ENCODE measurements at regions not wholly inside any gene's neighbourhood (a gene's known extent, or its start where the extent isn't known, plus 50 kb on each side); places are given as distances from the start of the nearest gene placed in this dataset.
A peak's percentile ranks its signal among the peaks of the same experiment; 100 is the strongest.
"Not testable (repeated sequence)": the region's sequence is repeated elsewhere in the genome, so short reads cannot be mapped to it uniquely, and the experiment has no call there.

DNA sequence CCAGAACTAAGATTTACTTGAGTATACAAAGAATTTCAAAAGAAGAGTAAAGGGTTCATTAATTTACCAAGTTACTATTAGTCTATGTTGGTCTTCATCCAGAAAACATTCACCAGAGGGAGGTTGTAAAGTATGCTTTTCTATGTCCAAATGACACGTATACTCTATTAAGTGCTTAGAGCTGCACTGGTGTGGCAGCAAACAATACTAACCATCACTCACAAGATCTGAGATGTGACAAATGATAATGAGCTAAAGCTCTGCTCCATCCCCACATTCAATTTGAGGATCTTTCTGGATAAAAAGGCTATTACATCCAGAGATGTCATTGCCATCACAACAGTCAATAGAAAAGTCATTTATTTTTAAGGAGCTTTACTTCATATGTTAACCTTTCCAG, 926.5 kb upstream of the KLHL29 start:
- DNase-seq (ENCODE audit: low read depth, low spot score) = no peak

DNA sequence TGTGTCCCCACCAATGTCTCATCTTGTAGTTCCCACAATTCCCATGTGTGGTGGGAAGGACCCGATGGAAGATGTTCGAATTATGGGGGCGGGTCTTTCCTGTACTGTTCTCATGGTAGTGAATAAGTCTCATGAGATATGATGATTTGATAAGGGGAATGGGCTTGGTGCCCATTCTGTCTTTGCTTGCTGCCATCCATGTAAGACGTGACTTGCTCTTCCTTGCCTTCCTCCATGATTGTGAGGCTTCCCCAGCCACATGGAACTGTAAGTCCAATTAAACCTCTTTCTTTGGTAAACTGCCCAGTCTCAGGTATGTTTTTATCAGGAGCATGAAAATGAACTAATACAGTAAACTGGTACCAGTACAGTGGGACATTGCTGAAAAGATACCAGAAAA, 909.9 kb upstream of the KLHL29 start:
- DNase-seq (ENCODE audit: low read depth, low spot score) = not testable (repeated sequence)

DNA sequence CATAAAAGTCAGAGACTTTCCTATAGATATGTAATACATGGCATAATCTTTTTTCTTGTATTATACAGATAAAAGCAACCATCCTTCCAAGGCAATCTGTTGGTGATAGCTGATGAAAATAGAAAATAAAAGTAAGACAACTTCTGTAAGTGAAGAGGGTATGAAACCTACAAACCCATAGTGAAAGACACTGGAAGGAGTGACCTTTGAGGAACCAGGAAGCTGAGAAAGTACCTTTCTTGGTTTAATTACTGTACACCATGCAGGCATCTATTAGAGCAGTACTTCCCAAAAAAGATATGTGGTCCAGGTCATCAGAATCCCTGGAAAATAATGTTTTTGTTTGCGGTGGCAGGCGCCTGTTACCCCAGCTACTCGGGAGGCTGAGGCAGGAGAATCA, 906.6 kb upstream of the KLHL29 start:
- no peak for DNase-seq (ENCODE audit: low read depth, low spot score)

DNA sequence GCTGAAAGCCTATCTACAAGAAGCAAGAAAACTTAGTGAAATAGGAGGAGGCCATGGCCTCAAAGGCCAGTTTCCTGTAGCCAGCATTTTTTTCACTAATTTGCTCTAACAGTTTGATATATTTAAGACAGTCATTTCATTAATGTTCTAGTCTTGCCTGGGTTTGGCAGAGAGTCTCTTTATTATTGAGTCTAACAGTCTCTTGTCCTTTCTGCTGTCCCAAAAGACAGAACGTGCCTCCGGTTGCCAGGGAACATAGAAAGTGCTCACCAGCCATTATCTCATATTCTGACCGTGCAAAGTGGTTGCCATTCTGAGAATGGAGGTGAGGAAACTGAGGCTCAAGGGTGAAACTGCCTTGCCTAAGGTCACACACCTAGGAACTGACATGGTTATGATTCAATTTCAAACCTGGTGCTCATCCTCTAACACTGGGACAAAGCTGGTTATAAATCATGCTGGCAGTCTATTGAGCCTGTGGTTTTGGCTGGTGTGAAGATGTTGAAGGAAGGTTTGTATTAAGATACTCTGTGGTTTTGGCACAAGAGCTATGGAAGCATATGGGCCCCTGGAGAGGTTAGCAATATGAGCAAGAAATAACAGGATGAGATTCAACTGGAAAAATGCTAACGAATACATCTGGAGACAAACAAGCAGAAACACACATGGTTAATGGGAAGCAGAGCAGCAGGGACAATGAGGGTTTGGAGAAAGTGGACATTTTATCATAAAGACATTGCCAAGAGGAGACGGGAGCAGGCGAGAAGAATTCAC, 903.3 kb upstream of the KLHL29 start:
- no peak for DNase-seq (ENCODE audit: low read depth, low spot score)

DNA sequence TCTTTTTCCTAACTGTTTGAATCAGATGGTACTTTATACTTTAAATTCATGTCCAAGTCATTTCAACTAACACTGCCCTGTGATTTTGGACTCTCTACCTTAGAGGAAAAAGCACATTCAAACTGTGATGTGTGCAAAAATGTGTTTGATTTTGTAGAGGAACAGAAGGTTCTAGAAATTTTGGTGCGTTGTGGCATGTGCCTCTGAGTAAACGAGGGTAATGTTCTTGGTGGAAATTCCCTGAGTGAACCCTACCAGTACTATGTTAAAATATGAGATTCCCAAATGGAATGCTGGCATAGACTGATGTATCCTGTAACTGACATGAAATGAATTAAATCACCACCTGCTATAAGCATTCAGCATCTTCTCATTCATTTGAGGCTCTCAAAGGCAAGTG, 901.9 kb upstream of the KLHL29 start:
- no peak for DNase-seq (ENCODE audit: low read depth, low spot score)

DNA sequence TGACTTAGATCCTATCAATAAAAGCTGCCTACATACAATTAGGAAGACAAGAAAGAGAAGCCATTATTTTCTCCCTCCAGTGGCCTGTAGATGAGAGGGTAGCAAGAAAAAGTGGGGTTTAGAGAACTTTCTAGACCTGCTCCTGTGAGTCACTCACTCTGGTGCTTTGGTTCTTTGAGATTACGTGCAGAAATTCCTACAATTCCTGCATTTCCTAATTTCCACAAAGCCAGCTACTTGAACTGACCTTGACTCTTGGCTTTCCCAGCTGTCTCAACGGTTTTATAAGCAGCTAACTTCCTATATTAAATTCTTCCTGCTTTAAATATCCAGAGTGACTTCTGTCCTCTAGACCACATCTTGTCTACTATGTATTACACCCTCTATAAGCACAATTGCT, 899.5 kb upstream of the KLHL29 start:
- DNase-seq (ENCODE audit: low read depth, low spot score) = peak; percentile 17

DNA sequence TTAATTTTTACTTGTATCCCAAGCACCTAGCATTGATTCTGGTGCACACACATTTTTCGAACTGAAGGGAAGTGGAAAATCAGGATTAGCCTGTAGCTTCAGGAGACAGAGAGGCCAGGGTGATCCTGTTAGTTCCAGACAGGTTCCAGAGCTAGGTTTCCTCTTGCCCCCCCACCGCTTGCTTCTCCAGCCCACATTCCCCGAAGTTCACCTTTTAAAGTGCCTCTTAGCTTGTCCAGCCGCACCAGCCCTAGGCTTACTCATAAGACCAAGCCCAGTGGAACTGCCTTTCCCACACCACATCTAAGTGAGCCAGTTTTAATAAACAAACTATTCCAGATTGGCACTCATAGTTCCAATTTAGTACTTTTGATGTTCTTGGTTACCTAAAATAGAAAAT, 898.6 kb upstream of the KLHL29 start:
- peak; percentile 81 for DNase-seq (ENCODE audit: low read depth, low spot score)

DNA sequence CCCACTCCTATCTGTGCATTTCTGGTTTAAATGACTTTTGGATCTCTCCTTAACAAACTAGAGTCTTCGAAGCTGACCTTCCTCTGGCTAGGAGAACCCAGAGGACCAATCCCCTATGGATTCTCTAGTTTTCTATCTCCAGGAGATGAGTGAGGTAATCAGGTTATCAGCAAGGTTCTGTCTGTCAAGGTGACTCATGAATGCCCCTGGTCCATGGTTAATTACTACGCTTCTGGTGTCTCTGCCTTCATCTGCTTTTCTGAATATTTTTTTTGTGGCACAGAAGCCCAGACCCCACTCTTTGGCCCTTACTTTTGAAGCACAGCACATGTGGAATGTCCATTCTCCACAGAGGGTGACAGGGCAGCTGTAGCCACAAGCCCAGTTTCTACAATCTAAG, 897.9 kb upstream of the KLHL29 start:
- no peak for DNase-seq (ENCODE audit: low read depth, low spot score)

DNA sequence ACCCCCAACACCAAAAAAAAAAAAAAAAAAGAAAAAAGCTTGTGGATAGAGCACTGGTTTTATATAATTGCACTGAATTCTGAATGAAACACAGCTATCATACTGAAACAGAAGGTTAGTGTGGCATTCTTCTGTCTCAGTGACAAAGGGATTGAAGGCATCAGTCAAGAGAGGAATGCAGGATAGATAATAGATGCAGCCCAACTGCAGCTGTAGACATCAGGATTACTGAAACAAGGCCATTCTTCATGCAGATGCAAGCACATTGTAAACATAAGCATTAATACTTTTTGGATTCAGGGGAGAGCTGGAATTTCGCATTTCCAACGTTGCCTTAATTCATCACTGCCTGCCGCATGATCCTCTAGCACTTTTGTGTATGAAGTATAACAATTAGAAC, 897.4 kb upstream of the KLHL29 start:
- DNase-seq (ENCODE audit: low read depth, low spot score) = no peak

DNA sequence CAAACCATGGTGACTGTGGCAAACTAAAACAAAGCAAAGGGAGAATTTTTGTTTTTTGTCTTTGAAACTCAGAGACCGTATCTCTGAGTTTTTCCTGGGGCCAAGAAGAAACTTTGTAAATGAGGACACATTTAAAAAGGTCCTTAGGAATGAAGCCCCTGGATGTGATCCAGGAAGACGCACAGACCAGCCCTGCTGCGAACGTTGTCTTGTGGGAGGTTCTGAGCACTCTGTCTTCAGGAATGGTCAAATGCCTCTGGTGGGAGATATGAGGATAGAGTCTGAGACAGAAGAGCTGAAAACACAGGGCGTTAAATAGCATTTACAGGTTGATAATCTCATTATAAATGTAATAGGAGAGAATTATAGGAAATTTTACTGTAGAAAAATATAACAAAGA, 893.5 kb upstream of the KLHL29 start:
- DNase-seq (ENCODE audit: low read depth, low spot score) = no peak

DNA sequence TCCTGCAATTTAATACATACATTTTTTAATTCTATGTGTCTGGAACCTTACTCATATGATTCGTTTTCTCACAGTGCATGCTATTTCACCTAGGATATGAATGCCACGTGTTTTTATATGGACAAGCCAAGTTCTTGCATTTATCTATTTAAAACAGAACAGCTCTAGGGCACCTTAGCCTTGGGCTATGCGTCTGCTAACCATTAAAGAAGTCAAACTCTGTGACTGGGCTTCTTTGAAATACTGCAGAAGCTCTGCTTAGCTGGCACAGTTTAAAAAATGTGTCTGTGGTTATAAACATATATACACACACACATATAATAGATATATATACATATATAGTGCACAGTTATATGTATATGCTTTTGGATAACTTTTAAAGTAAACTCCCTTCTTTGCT, 890.8 kb upstream of the KLHL29 start:
- no peak for DNase-seq (ENCODE audit: low read depth, low spot score)

DNA sequence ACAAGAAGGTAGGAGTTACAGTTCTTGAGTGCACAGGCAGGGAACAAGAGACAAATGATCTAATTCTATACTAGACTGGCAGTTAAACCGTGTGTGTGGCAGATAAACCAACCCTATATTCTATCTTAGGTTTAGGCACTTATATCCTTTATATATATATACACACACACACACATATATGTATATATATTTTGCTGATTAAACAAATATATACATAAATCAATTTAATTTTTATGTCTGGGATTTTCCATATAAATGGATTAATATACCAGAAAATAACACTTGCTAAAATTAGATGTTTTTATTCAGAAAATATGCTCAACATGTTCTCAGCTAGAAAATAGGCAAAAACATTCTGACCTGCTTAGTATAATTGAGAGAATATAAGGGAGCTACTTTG, 887.9 kb upstream of the KLHL29 start:
- no peak for DNase-seq (ENCODE audit: low read depth, low spot score)

DNA sequence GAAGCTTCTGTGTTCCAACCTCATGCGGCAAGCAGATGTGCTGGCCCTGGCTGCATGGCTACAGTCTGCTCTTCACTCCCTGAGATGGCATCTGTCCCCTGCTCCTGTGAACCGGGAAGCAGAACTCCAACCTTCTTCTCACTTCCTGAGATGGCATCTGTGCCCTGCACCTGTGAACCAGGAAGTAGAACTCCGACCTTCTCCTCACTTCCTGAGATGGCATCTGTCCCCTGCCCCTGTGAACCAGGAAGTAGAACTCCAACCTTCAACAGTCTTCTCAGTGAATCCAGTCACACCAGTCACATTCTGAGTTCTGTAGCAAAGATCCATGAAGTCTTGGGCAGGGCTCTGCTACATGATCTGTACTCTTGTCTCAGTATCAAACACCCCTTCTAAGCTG, 887.2 kb upstream of the KLHL29 start:
- DNase-seq (ENCODE audit: low read depth, low spot score) = no peak

DNA sequence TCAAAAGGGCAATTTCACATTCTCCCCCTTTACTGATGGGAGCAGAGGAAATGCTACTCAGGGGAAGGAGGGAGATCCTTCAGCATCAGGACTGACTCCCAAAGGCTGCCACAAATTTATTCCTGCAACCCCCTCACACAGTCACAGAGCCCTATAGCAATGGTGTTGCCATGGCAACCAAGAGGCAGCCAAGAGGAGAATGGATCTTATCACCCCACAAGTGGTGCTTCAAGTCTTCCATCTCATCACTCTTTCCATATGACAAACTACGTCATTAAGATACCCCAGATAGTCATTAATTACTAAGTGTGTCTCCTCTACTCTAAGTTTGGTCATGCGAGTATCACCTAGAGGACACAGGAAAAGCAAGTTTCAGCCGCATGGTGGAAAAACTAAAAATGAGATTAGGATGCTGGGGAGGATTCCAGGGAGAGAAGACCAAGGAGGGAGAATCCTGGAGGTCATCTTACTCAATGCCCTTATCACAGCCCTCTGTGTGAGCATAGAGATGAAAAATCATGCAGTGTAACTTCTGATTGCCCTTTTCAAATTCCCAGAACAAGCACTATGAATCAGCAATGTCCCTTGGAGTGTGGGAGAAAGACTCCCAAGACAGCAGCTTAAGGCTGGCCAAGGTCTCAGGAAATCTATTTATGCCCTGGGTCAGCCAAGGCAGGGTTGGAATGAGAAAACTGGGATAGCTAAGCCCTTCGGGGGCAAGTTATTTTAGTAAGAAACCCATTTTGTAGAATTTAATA, 885.7 kb upstream of the KLHL29 start:
- no peak for DNase-seq (ENCODE audit: low read depth, low spot score)

DNA sequence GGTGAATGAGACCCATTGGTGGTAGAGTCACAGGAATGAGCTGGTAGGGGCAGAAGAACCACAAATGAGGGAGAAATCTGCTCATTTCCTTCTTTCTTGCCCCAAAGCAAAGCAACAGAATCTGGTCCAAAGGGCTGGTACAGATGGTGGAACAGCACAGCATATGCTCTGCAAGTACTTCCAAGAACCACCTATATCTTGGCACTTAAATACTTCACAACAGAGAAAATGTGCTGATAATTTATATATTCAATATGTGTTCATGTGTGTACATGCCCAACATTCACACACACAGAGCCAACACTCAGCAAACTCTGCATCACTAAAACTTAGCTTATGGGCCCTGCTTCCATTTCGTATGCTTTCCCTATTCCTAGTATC, 884.4 kb upstream of the KLHL29 start:
- no peak for DNase-seq (ENCODE audit: low read depth, low spot score)

DNA sequence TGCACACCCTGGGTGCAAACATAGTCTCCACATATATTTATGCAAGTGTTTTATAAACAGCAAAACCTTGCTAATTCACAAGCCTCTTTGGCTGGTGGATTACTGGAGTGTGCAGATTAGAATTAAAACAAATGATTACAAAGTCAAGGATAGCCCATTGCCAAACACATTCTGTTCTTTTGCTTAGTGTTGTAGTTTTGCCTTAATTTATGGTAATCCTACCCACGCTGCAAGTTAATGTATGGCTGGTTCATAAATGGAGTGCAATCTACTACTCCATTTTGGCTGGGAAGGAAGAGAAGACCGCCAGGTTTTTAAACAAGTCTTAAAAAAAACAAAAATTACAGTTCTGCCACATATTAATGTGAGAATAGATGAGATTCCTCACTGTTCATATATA, 883.1 kb upstream of the KLHL29 start:
- no peak for DNase-seq (ENCODE audit: low read depth, low spot score)

DNA sequence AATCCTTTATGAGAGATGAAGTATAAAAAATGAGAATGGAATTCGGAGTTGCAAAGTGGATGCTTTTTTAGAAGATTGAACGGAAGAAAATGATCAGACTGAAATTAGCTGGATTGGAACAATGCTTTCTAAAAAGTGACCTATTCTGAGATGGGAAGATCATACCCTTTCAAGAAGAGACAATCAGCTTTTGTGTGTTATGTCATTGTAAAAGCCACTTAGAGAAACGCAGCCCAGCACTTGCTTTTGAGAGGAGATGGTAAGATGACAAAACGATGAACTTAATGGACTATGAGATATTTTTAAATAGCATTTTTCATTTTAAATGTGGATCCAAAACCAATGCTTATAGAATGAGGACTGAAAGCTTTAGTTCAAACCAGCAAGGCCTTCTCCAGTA, 871.4 kb upstream of the KLHL29 start:
- DNase-seq (ENCODE audit: low read depth, low spot score) = no peak

DNA sequence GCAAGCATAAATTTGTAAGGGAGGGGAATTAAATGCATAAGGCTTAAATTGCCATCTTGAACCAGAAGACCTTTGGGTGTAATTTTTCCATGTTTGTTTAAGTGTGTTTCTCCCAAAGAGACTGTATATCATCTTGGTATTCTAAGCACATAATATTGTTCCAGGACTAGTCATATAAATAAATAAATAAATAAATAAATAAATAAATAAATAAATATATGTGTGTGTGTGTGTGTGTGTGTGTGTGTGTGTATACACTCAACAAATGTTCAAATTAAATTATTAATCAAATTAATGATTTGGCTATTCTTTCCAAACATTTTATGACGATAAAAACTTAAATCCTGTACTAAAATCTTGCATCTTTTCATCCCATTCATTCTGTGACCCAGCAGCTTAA, 867.8 kb upstream of the KLHL29 start:
- DNase-seq (ENCODE audit: low read depth, low spot score) = no peak

DNA sequence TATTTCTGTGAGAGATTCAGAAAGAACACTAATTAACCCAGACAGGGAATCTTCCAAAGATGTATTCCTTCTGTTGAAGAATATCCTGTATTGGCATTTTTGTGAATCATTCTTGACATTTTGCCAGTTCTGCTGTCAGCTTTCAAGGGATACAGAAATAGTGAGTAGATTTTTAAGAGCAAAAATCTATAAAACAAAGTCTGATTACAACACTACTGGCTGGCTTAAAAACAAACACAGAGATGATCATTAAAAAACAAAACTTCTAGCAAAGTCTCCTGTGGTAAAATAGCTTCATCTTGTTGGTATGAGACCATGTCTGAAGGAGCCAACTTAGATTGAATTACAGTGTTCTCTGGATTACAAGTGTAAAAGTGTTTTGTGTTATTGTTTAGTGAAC, 866.3 kb upstream of the KLHL29 start:
- DNase-seq (ENCODE audit: low read depth, low spot score) = no peak

DNA sequence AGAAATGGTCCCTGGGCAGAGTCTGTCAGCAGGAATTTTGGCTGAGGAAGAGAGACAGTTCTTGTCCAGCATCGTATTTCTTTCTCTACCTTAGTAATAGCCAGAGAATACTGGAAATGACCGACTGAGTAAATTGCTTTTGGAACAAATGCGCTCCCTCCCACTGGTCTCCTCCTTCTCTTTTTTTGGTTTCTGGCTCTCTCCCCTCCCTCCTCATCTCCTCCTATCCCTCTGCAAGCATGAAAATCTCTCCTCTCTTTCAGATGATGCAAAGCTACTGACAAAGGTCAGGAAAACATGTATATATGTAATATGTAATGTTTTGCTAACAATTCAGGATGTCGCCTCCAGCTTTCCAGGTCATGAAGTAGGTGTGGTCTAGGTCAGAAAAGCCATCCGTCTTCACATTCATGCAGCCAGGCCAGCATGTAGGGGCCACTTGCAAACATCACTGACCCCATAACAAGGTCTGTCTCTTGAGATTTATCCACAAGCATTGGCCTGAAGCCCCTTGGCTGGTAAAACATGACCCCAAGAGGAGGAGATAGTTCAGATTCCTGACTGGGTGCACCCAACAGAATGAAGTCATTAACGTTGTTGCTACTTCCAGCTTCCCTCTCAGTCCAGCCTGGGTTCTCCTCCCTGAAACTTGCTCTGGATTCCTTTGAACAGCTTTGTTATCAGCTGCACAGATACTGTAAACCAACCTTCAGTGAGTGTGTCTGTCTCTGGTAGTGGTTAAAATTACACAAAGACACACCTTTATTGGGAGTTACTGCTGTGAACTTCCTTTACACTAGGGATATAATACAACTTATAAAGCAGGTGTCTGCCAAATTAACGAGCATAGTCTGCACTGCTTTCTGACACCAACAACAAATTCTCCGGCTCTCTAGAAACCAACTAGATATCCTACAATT, 864.4 kb upstream of the KLHL29 start:
- DNase-seq (ENCODE audit: low read depth, low spot score) = no peak

DNA sequence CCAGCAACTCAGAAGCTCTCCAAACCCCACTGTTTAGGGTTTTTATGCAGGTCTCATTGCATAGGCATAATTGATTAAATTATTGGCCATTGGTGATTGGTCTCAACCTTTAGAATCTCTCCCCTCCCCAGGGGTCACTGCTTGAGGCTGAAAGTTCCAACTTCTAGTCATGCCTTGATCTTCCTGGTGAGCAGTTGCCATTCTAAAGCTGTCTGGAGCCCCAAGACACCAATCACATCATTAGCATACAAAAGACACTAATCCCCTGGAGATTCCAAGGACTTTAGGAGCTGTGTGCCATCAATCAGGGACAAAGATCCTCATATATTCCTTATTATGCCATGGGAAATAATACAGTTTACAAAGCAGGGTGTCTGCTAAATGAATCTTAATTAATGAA, 863.4 kb upstream of the KLHL29 start:
- DNase-seq (ENCODE audit: low read depth, low spot score) = peak; percentile 36

DNA sequence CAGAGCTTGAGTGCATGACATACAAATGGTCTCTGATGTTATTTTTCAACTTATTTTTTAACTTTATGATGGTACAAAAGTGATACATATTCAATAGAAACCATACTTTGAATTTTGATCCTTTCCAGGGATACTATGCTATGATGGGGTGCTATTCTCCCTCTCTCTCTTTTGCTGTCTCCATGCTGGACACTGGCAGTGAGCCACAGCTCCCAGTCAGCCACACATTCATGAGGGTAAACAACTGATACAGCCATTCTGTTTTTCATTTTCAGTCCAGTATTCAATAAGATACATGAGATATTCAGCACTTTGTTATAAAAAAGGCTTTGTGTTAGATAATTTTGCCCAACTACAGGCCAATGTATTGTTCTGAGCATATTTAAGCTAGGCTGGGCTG, 859.3 kb upstream of the KLHL29 start:
- DNase-seq (ENCODE audit: low read depth, low spot score) = no peak

Measured in ELF-1 (cell line).